ENCODE measurements at regions not wholly inside any gene's neighbourhood (a gene's known extent, or its start where the extent isn't known, plus 50 kb on each side); places are given as distances from the start of the nearest gene placed in this dataset.

GRCh38 chr6:169845426-169846285 lies 94.2 kb downstream of the ERMARD start:
- Histone ChIP-seq H3K14ac (ENCODE audit: low read length in 2 of 2) (no peak overlapping the region), H3K79me1 (replicated peaks; ENCODE audit: low read length, poor library complexity, severe bottlenecking) (no peaks in the 10 kb centered on the region), H3K23ac (ENCODE audit: low read length in 2 of 2) (no peak overlapping the region), H3K4me1 (ENCODE audit: control insufficient read depth, insufficient read depth, low read depth, low read length) (no peaks in the 10 kb centered on the region), H2AFZ (ENCODE audit: low read depth, low read length) (no peak overlapping the region), H3K27ac (ENCODE audit: low read length, poor library complexity, severe bottlenecking) (no peak overlapping the region), H3K27me3 (ENCODE audit: control insufficient read depth in 1 of 2, insufficient read depth in 1 of 2, low read length in 2 of 2) (peaks cover 7 to 42% of the 10 kb centered on the region in 2 experiments), H2BK12ac (ENCODE audit: low read length in 2 of 2) (no peak overlapping the region), H2AK5ac (ENCODE audit: low read length, severe bottlenecking) (no peak overlapping the region), H3K4me3 (ENCODE audit: insufficient read depth in 1 of 2, low read depth in 1 of 2, low read length in 2 of 2) (no peak overlapping the region), H4K8ac (ENCODE audit: low read length) (no peak overlapping the region), H3K18ac (ENCODE audit: low read depth in 1 of 2, low read length in 2 of 2) (no peak overlapping the region), H3K36me3 (ENCODE audit: control insufficient read depth in 1 of 2, insufficient read depth in 2 of 2, low read depth in 1 of 2, low read length in 2 of 2) (no peaks in the 10 kb centered on the region), H3K9ac (ENCODE audit: low read length) (no peak overlapping the region), H2BK15ac (ENCODE audit: low read depth, poor library complexity, severe bottlenecking) (no peak overlapping the region), H3K4me2 (ENCODE audit: low read length, poor library complexity, severe bottlenecking) (no peak overlapping the region), H3K4ac (ENCODE audit: low read depth in 1 of 2, low read length in 2 of 2) (no peak overlapping the region), H3K9me3 (ENCODE audit: control insufficient read depth, low read length) (no peaks in the 10 kb centered on the region), H2BK5ac (ENCODE audit: low read depth, low read length, poor library complexity, severe bottlenecking) (no peak overlapping the region), H4K91ac (ENCODE audit: low read length) (no peak overlapping the region), H2BK120ac (ENCODE audit: low read depth, low read length) (no peak overlapping the region)
- DNase-seq = no peak
- 85% methylated on average over 24 of the region's 24 CpGs for WGBS

- H3K4me3 ChIP-seq (ENCODE audit: insufficient read depth in 1 of 2, low read depth in 1 of 2, low read length in 2 of 2) = no peak overlapping the region
- no peak overlapping the region for H4K8ac ChIP-seq (ENCODE audit: low read length)
These were observed 93.5 kb downstream of the ERMARD start for GRCh38 chr6:169844946-169845345.

GRCh38 chr6:169843991-169844390 lies 92.6 kb downstream of the ERMARD start:
- Histone ChIP-seq H2BK12ac (ENCODE audit: low read length in 2 of 2) (no peak overlapping the region), H2BK15ac (ENCODE audit: low read depth, poor library complexity, severe bottlenecking) (no peak overlapping the region), H3K9me3 (ENCODE audit: control insufficient read depth, low read length) (no peaks in the 10 kb centered on the region), H2AFZ (ENCODE audit: low read depth, low read length) (no peak overlapping the region), H3K18ac (ENCODE audit: low read depth in 1 of 2, low read length in 2 of 2) (no peak overlapping the region), H3K9ac (ENCODE audit: low read length) (no peak overlapping the region), H3K4me2 (ENCODE audit: low read length, poor library complexity, severe bottlenecking) (no peak overlapping the region), H3K23ac (ENCODE audit: low read length in 2 of 2) (no peak overlapping the region), H3K4ac (ENCODE audit: low read depth in 1 of 2, low read length in 2 of 2) (no peak overlapping the region), H3K27me3 (ENCODE audit: control insufficient read depth in 1 of 2, insufficient read depth in 1 of 2, low read length in 2 of 2) (peaks cover 7 to 42% of the 10 kb centered on the region in 2 experiments), H2AK5ac (ENCODE audit: low read length, severe bottlenecking) (no peak overlapping the region), H4K91ac (ENCODE audit: low read length) (no peak overlapping the region), H3K79me1 (replicated peaks; ENCODE audit: low read length, poor library complexity, severe bottlenecking) (no peaks in the 10 kb centered on the region), H2BK5ac (ENCODE audit: low read depth, low read length, poor library complexity, severe bottlenecking) (no peak overlapping the region), H4K8ac (ENCODE audit: low read length) (no peak overlapping the region), H3K4me3 (ENCODE audit: insufficient read depth in 1 of 2, low read depth in 1 of 2, low read length in 2 of 2) (no peak overlapping the region), H3K4me1 (ENCODE audit: control insufficient read depth, insufficient read depth, low read depth, low read length) (peaks cover 2% of the 10 kb centered on the region), H3K14ac (ENCODE audit: low read length in 2 of 2) (no peak overlapping the region), H3K36me3 (ENCODE audit: control insufficient read depth in 1 of 2, insufficient read depth in 2 of 2, low read depth in 1 of 2, low read length in 2 of 2) (no peaks in the 10 kb centered on the region), H2BK120ac (ENCODE audit: low read depth, low read length) (no peak overlapping the region), H3K27ac (ENCODE audit: low read length, poor library complexity, severe bottlenecking) (no peak overlapping the region)
- 73% methylated on average over 6 of the region's 6 CpGs for WGBS
- no peak for DNase-seq

More at GRCh38 chr6:169844946-169845345, 93.5 kb downstream of the ERMARD start:
- Histone ChIP-seq H2BK5ac (ENCODE audit: low read depth, low read length, poor library complexity, severe bottlenecking) (no peak overlapping the region), H3K27me3 (ENCODE audit: control insufficient read depth in 1 of 2, insufficient read depth in 1 of 2, low read length in 2 of 2) (peaks cover 7 to 42% of the 10 kb centered on the region in 2 experiments), H3K14ac (ENCODE audit: low read length in 2 of 2) (no peak overlapping the region), H4K91ac (ENCODE audit: low read length) (no peak overlapping the region), H3K9me3 (ENCODE audit: control insufficient read depth, low read length) (no peaks in the 10 kb centered on the region), H3K79me1 (replicated peaks; ENCODE audit: low read length, poor library complexity, severe bottlenecking) (no peaks in the 10 kb centered on the region), H3K9ac (ENCODE audit: low read length) (no peak overlapping the region), H2BK15ac (ENCODE audit: low read depth, poor library complexity, severe bottlenecking) (no peak overlapping the region), H3K36me3 (ENCODE audit: control insufficient read depth in 1 of 2, insufficient read depth in 2 of 2, low read depth in 1 of 2, low read length in 2 of 2) (no peaks in the 10 kb centered on the region), H2BK12ac (ENCODE audit: low read length in 2 of 2) (no peak overlapping the region), H3K18ac (ENCODE audit: low read depth in 1 of 2, low read length in 2 of 2) (no peak overlapping the region), H2BK120ac (ENCODE audit: low read depth, low read length) (no peak overlapping the region), H3K4ac (ENCODE audit: low read depth in 1 of 2, low read length in 2 of 2) (no peak overlapping the region), H3K23ac (ENCODE audit: low read length in 2 of 2) (no peak overlapping the region), H2AFZ (ENCODE audit: low read depth, low read length) (no peak overlapping the region), H2AK5ac (ENCODE audit: low read length, severe bottlenecking) (no peak overlapping the region), H3K27ac (ENCODE audit: low read length, poor library complexity, severe bottlenecking) (no peak overlapping the region), H3K4me2 (ENCODE audit: low read length, poor library complexity, severe bottlenecking) (no peak overlapping the region), H3K4me1 (ENCODE audit: control insufficient read depth, insufficient read depth, low read depth, low read length) (peaks cover under 1% of the 10 kb centered on the region)
- no peak for DNase-seq
- 83% methylated on average over 9 of the region's 9 CpGs for WGBS

GRCh38 chr6:169843110-169843509 lies 91.7 kb downstream of the ERMARD start:
- H2BK5ac ChIP-seq (ENCODE audit: low read depth, low read length, poor library complexity, severe bottlenecking) = no peak overlapping the region
- H4K8ac ChIP-seq (ENCODE audit: low read length) = no peak overlapping the region
- H2BK12ac ChIP-seq (ENCODE audit: low read length in 2 of 2) = no peak overlapping the region
- no peak overlapping the region for H3K9ac ChIP-seq (ENCODE audit: low read length)
- no peak overlapping the region for H2AK5ac ChIP-seq (ENCODE audit: low read length, severe bottlenecking)
- H3K9me3 ChIP-seq (ENCODE audit: control insufficient read depth, low read length) = no peaks in the 10 kb centered on the region
- H2BK15ac ChIP-seq (ENCODE audit: low read depth, poor library complexity, severe bottlenecking) = no peak overlapping the region
- H3K4ac ChIP-seq (ENCODE audit: low read depth in 1 of 2, low read length in 2 of 2) = no peak overlapping the region
- no peak overlapping the region for H3K27ac ChIP-seq (ENCODE audit: low read length, poor library complexity, severe bottlenecking)
- no peak overlapping the region for H3K4me2 ChIP-seq (ENCODE audit: low read length, poor library complexity, severe bottlenecking)
- peaks cover 7 to 51% of the 10 kb centered on the region in 2 experiments for H3K27me3 ChIP-seq (ENCODE audit: control insufficient read depth in 1 of 2, insufficient read depth in 1 of 2, low read length in 2 of 2)
- no peaks in the 10 kb centered on the region for H3K79me1 ChIP-seq (replicated peaks; ENCODE audit: low read length, poor library complexity, severe bottlenecking)
- peaks cover 2% of the 10 kb centered on the region for H3K4me1 ChIP-seq (ENCODE audit: control insufficient read depth, insufficient read depth, low read depth, low read length)
- no peak overlapping the region for H3K23ac ChIP-seq (ENCODE audit: low read length in 2 of 2)
- H3K36me3 ChIP-seq (ENCODE audit: control insufficient read depth in 1 of 2, insufficient read depth in 2 of 2, low read depth in 1 of 2, low read length in 2 of 2) = no peaks in the 10 kb centered on the region
- H2BK120ac ChIP-seq (ENCODE audit: low read depth, low read length) = no peak overlapping the region
- H3K18ac ChIP-seq (ENCODE audit: low read depth in 1 of 2, low read length in 2 of 2) = no peak overlapping the region
- H2AFZ ChIP-seq (ENCODE audit: low read depth, low read length) = no peak overlapping the region
- no peak overlapping the region for H3K14ac ChIP-seq (ENCODE audit: low read length in 2 of 2)
- WGBS = 66% methylated on average over 4 of the region's 5 CpGs
- H3K4me3 ChIP-seq (ENCODE audit: insufficient read depth in 1 of 2, low read depth in 1 of 2, low read length in 2 of 2) = no peak overlapping the region
- H4K91ac ChIP-seq (ENCODE audit: low read length) = no peak overlapping the region
- no peak for DNase-seq

All from mesenchymal stem cell (in vitro differentiated cells and primary cell).